ENCODE measurements at regions not wholly inside any gene's neighbourhood (a gene's known extent, or its start where the extent isn't known, plus 50 kb on each side); places are given as distances from the start of the nearest gene placed in this dataset.

DNA sequence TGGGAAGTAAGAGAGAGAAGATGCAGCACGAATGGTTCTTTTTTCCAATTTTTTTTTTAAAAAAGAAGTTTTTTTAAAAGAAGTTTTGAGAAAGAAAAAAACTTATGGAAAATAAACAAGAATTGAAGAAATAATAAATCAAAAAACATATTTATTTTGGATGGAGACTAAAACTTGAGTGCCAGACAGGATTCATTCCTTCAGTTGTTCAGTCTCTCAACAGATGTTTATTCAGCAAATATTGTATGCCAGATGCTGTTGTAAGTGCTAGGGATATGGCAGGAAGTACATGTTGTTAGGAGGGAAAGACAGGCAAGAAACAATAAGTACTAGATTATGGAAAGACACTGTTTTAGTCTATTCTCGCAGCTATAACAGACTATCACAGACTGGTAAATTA, 750.7 kb upstream of the PHF14 start:
- no peaks in the 10 kb centered on the region for H3K9me3 ChIP-seq
- H3K27me3 ChIP-seq = no peaks in the 10 kb centered on the region
- peaks cover 0 to 40% (median 8%) of the 10 kb centered on the region in 9 donors for H3K4me1 ChIP-seq
- no peak overlapping the region for H3K4me3 ChIP-seq
- TF ChIP-seq CTCF (IDR thresholded peaks at IDR 0.05) = no peak
- ATAC-seq (no peak), DNase-seq (no peak)
- H3K27ac ChIP-seq = no peak overlapping the region
- H3K36me3 ChIP-seq = no peaks in the 10 kb centered on the region
- intact Hi-C loops (cut with DNase I) = loop anchor here in 1 of 10 donors (10.0 kb wide), 1 partner anchor 68 kb away; no protein-coding TSS in a partner anchor
- 67 to 80% methylated on average over 2 of the region's 2 CpGs for whole genome bisulfite sequencing, 2 donors

- no peaks in the 10 kb centered on the region for H3K36me3 ChIP-seq
- H3K9me3 ChIP-seq = peaks cover 0 to 10% (median 0%) of the 10 kb centered on the region in 11 donors
- H3K27ac ChIP-seq = peak overlapping the region in 6 of 10 donors; percentile 3 to 45 (median 30)
- H3K4me1 ChIP-seq = peaks cover 0 to 40% (median 8%) of the 10 kb centered on the region in 9 donors
- H3K4me3 ChIP-seq = peak overlapping the region in 1 of 10 donors; percentile 16
- 26 to 41% methylated on average over 1 of the region's 1 CpG for WGBS, 2 donors
- TF ChIP-seq CTCF (IDR thresholded peaks at IDR 0.05) = no peak
- H3K27me3 ChIP-seq = no peaks in the 10 kb centered on the region
- DNase-seq = no peak
- ATAC-seq = peak in 5 of 8 donors; percentile 22 to 67 (median 41)
- intact Hi-C loops (cut with DNase I) = loop anchor here in 1 of 10 donors (10.0 kb wide), 1 partner anchor 70 kb away; no protein-coding TSS in a partner anchor
Observed at GRCh38 chr7:10225275-10225674, 748.4 kb upstream of the PHF14 start.

DNA sequence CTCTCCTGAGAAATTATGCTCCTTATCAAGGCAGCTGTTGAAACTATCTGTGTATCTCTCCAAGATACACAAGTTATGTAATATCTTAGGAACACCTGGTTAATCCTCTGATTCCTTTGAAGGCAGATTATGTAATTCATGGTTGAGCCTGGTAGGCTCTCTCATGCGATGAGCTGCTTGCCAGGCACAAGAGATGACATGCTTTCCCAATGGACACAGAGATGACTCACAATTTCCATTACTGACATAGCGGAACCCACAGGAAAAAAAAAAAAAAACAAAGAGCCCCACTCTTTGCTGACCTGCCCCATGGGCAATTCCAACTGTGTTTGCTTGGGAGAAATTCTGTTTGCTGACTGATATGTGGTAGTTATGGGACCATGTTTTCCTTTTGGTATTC, 736.4 kb upstream of the PHF14 start:
- Histone ChIP-seq H3K4me3 (peak overlapping the region in 5 of 10 donors; percentile 29 to 54 (median 49)), H3K36me3 (no peaks in the 10 kb centered on the region), H3K27me3 (no peaks in the 10 kb centered on the region), H3K27ac (peak overlapping the region in 5 of 10 donors; percentile 78 to 88 (median 85)), H3K9me3 (peaks cover 0 to 12% (median 0%) of the 10 kb centered on the region in 11 donors), H3K4me1 (peaks cover 0 to 17% (median 8%) of the 10 kb centered on the region in 9 donors)
- 24 to 33% methylated on average over 2 of the region's 2 CpGs for WGBS, 2 donors
- intact Hi-C loops (cut with DNase I) = no loop called here
- DNase-seq (peak in 1 of 2 donors; percentile 46), ATAC-seq (peak; percentile 50 to 86 (median 64))
- TF ChIP-seq CTCF (IDR thresholded peaks at IDR 0.05) = no peak

DNA sequence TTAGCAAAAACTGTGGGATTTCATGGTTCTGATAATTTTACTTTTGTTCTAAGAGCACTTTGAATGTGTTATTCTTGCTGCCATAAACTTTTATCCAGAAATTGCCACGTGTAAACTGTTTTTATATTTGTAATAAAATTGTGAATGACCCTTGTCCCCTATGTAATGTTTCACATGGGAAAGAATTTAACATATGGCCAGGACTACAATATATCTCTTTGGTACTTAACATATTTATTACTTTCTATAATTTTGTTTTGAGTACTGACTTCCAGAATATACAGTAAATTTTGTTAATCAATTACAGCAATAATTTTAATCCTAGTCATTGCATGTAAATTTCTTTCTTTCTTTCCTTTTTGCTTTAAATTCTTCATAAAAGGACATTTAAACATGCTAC, 735.0 kb upstream of the PHF14 start:
- Histone ChIP-seq H3K27me3 (no peaks in the 10 kb centered on the region), H3K36me3 (no peaks in the 10 kb centered on the region), H3K4me3 (peak overlapping the region in 7 of 10 donors; percentile 15 to 54 (median 46)), H3K27ac (peak overlapping the region in 7 of 10 donors; percentile 41 to 88 (median 80)), H3K9me3 (peaks cover 0 to 18% (median 0%) of the 10 kb centered on the region in 11 donors), H3K4me1 (peaks cover 0 to 17% (median 8%) of the 10 kb centered on the region in 9 donors)
- intact Hi-C loops (cut with DNase I) = no loop called here
- TF ChIP-seq CTCF (IDR thresholded peaks at IDR 0.05) = no peak
- 39 to 50% methylated on average over 1 of the region's 1 CpG for WGBS, 2 donors
- ATAC-seq (no peak), DNase-seq (no peak)

All from heart right ventricle (tissue), 16 donors.